HCT116 (cell line): ENCODE measurements at regions not wholly inside any gene's neighbourhood (a gene's known extent, or its start where the extent isn't known, plus 50 kb on each side); places are given as distances from the start of the nearest gene placed in this dataset.

ENCODE experiments used
- ATAC-seq: fragments of 200-7000 bp; cut with Tn5 transposase; 2 replicates; pipeline ENCODE4 v1.9.1; 2020; ENCODE audit warnings: mild to moderate bottlenecking, moderate library complexity
- BruUV-seq: library from RNA; stranded (reverse); fragments of 400-500 nt; replicated peaks from 2 replicates; lab custom pipeline; 2021; lab: Mats Ljungman, UMichigan
- CTCF ChIA-PET: fragments of 300-600 bp; sonication (Branson Sonifier 250); formaldehyde crosslinking; loops from one replicate; lab custom pipeline; 2021; ENCODE audit warnings: antibody characterized with exemption; lab: Charles Lee
- POLR2A ChIA-PET: fragments of 300-600, 350-600 bp; sonication (Branson Sonifier 250); formaldehyde crosslinking; loops from one replicate; lab custom pipeline; 2021; ENCODE audit warnings: antibody characterized with exemption; lab: Charles Lee
- RAD21 ChIA-PET, 2 experiments: fragments of 300-600 bp; sonication (Branson Sonifier 250); formaldehyde crosslinking; loops; one replicate each; lab custom pipeline; 2023; ENCODE audit warnings: low total read pairs in 2 of 2; ENCODE audit not compliant: uncharacterized antibody in 2 of 2, unreplicated experiment in 2 of 2, low non-redundant PET in 1 of 2; lab: Charles Lee
- DNase-seq: peaks from one replicate; pipeline ENCODE4 v3.0.0-alpha.2; 2010; ENCODE audit warnings: low read depth, low spot score
- H2AFZ ChIP-seq: fragments of 200-600 bp; shearing (Covaris generic), sonication (generic); 2 replicates; pipeline ENCODE4 v1.6.1; 2017; ENCODE audit warnings: low read depth, mixed run types, mixed read lengths, antibody characterized with exemption, low read length; ENCODE audit not compliant: poor library complexity, severe bottlenecking
- H3K27ac ChIP-seq: 2 replicates; pipeline ENCODE4 v1.5.1; 2012; ENCODE audit warnings: low read depth, low read length
- H3K27me3 ChIP-seq: fragments of 200-600 bp; sonication (generic); 2 replicates; pipeline ENCODE4 v1.6.1; 2016; ENCODE audit warnings: mixed run types, low read length, mixed read lengths; ENCODE audit not compliant: insufficient read depth
- H3K36me3 ChIP-seq, 2 experiments: fragments of 200-500 bp in 1 of 2; fragments of 200-600 bp in 1 of 2; sonication (Bioruptor generic) in 1 of 2; sonication (generic) in 1 of 2; 2 replicates each; pipeline versions ENCODE4 v1.5.1 to v1.6.1; 2014 to 2016; ENCODE audit warnings: low read length in 2 of 2, inconsistent platforms in 1 of 2, mixed read lengths in 1 of 2, mixed run types in 1 of 2; ENCODE audit not compliant: insufficient read depth in 2 of 2, control insufficient read depth in 1 of 2
- H3K4me1 ChIP-seq, 2 experiments: fragments of 200-600 bp in 1 of 2; sonication (generic) in 1 of 2; 2 replicates each; pipeline versions ENCODE4 v1.5.1 to v1.6.1; 2012 to 2017; ENCODE audit warnings: low read length in 2 of 2, inconsistent platforms in 1 of 2, mild to moderate bottlenecking in 1 of 2, mixed read lengths in 1 of 2, mixed run types in 1 of 2, moderate library complexity in 1 of 2; ENCODE audit not compliant: insufficient read depth in 2 of 2, control insufficient read depth in 1 of 2
- H3K4me2 ChIP-seq: fragments of 200-600 bp; sonication (generic); 2 replicates; pipeline ENCODE4 v1.6.1; 2017; ENCODE audit warnings: mixed run types, low read length, mixed read lengths
- H3K4me3 ChIP-seq, 2 experiments: fragments of 200-600 bp in 1 of 2; sonication (generic) in 1 of 2; replicated peaks in 1 of 2; 2 replicates each; pipeline ENCODE4 v1.5.1; 2011 to 2016; ENCODE audit warnings: low read length in 2 of 2, control low read depth in 1 of 2, low read depth in 1 of 2, mild to moderate bottlenecking in 1 of 2, mixed read lengths in 1 of 2, mixed run types in 1 of 2
- H3K79me2 ChIP-seq: fragments of 200-600 bp; sonication (generic); 2 replicates; pipeline ENCODE4 v1.6.1; 2017; ENCODE audit warnings: mild to moderate bottlenecking, mixed run types, low read length, moderate library complexity, mixed read lengths; ENCODE audit not compliant: insufficient read depth
- H3K9ac ChIP-seq: fragments of 200-600 bp; sonication (generic); 2 replicates; pipeline ENCODE4 v1.6.1; 2016; ENCODE audit warnings: low read length, mixed read lengths
- H3K9me2 ChIP-seq: fragments of 200-600 bp; sonication (generic), shearing (Covaris generic); 2 replicates; pipeline ENCODE4 v1.6.1; 2017; ENCODE audit warnings: mixed run types, mild to moderate bottlenecking, moderate library complexity; ENCODE audit not compliant: insufficient read depth
- H3K9me3 ChIP-seq, 2 experiments: fragments of 200-500 bp in 1 of 2; fragments of 200-600 bp in 1 of 2; sonication (Bioruptor generic) in 1 of 2; sonication (generic) in 1 of 2; 2 replicates each; pipeline ENCODE4 v1.6.1; 2014 to 2017; ENCODE audit warnings: low read length in 2 of 2, mixed read lengths in 2 of 2, inconsistent platforms in 1 of 2, low read depth in 1 of 2, mild to moderate bottlenecking in 1 of 2, mixed run types in 1 of 2, moderate library complexity in 1 of 2; ENCODE audit not compliant: control insufficient read depth in 1 of 2, insufficient read depth in 1 of 2
- H4K20me1 ChIP-seq: fragments of 200-600 bp; sonication (generic), shearing (Covaris generic); 2 replicates; pipeline ENCODE4 v1.6.1; 2017; ENCODE audit warnings: mixed run types, mild to moderate bottlenecking, moderate library complexity; ENCODE audit not compliant: insufficient read depth
- CBX3 ChIP-seq: IDR thresholded peaks from 2 replicates; pipeline ENCODE4 v1.6.1; 2012; ENCODE audit warnings: low read depth
- CTCF ChIP-seq, 3 experiments: fragments of 200-600 bp in 1 of 3; sonication (generic) in 1 of 3; IDR thresholded peaks in 2 of 3; conservative IDR thresholded peaks in 1 of 3; 2 replicates each; pipeline ENCODE4 v1.5.1; 2012 to 2017; ENCODE audit warnings: low read depth in 2 of 3, low read length in 2 of 3, antibody characterized with exemption in 1 of 3, borderline replicate concordance in 1 of 3, control low read depth in 1 of 3, mild to moderate bottlenecking in 1 of 3, mixed read lengths in 1 of 3, mixed run types in 1 of 3, moderate library complexity in 1 of 3; ENCODE audit not compliant: insufficient read depth in 1 of 3
- EGR1 ChIP-seq: IDR thresholded peaks from 2 replicates; pipeline ENCODE4 v1.6.1; 2012; ENCODE audit warnings: low read depth
- ELF1 ChIP-seq: IDR thresholded peaks from 2 replicates; pipeline ENCODE4 v1.6.1; 2012; ENCODE audit warnings: low read depth, borderline replicate concordance
- EZH2 ChIP-seq: fragments of 200-600 bp; sonication (generic); IDR thresholded peaks from 2 replicates; pipeline ENCODE4 v1.6.1; 2017; ENCODE audit warnings: antibody characterized with exemption, mixed run types
- EZH2phosphoT487 ChIP-seq: fragments of 200-600 bp; IDR thresholded peaks from 2 replicates; pipeline ENCODE4 v1.6.1; 2018; ENCODE audit warnings: antibody characterized with exemption, borderline replicate concordance
- FOSL1 ChIP-seq: IDR thresholded peaks from 2 replicates; pipeline ENCODE4 v1.6.1; 2012; ENCODE audit warnings: low read depth
- JUND ChIP-seq: IDR thresholded peaks from 2 replicates; pipeline ENCODE4 v1.6.1; 2012
- MAX ChIP-seq: IDR thresholded peaks from 2 replicates; pipeline ENCODE4 v1.6.1; 2012
- POLR2A ChIP-seq: IDR thresholded peaks from 2 replicates; pipeline ENCODE4 v1.7.0; 2011; ENCODE audit warnings: borderline replicate concordance; ENCODE audit not compliant: insufficient read depth, insufficient read length; ENCODE audit errors: extremely low read depth
- RAD21 ChIP-seq: IDR thresholded peaks from 2 replicates; pipeline ENCODE4 v1.6.1; 2012; ENCODE audit warnings: low read depth, mild to moderate bottlenecking
- REST ChIP-seq: IDR thresholded peaks from 2 replicates; pipeline ENCODE4 v1.6.1; 2012; ENCODE audit warnings: low read depth
- SIN3A ChIP-seq: IDR thresholded peaks from 2 replicates; pipeline ENCODE4 v1.6.1; 2012; ENCODE audit warnings: low read depth
- SP1 ChIP-seq: IDR thresholded peaks from 2 replicates; pipeline ENCODE4 v1.6.1; 2012; ENCODE audit warnings: low read depth
- TCF7L2 ChIP-seq: IDR thresholded peaks from 2 replicates; pipeline ENCODE4 v1.7.0; 2011; ENCODE audit warnings: borderline replicate concordance, inconsistent platforms; ENCODE audit not compliant: insufficient read depth, insufficient read length; ENCODE audit errors: extremely low read depth
- YY1 ChIP-seq: IDR thresholded peaks from 2 replicates; pipeline ENCODE4 v1.6.1; 2011; ENCODE audit warnings: low read length, low read depth, moderate library complexity, mild to moderate bottlenecking; ENCODE audit not compliant: insufficient replicate concordance; ENCODE audit errors: extremely low read depth
- ZFX ChIP-seq: fragments of 450-650 bp; IDR thresholded peaks from 2 replicates; pipeline ENCODE4 v1.6.1; 2017
- ZNF274 ChIP-seq: fragments of 200-500 bp; sonication (Bioruptor generic); IDR thresholded peaks from 2 replicates; pipeline ENCODE4 v1.6.1; 2014; ENCODE audit warnings: mild to moderate bottlenecking, low read depth, low read length, inconsistent platforms
- intact Hi-C: fragments of 100-400 bp; cut with micrococcal nuclease; formaldehyde crosslinking; loops from 2 replicates; pipeline ENCODE4 v1.10.0; 2022
- TF ChIP-seq, protein P1 (sequence below): IDR thresholded peaks from 2 replicates; pipeline ENCODE4 v1.6.1; 2012
- TF ChIP-seq, protein P2 (sequence below): IDR thresholded peaks from 2 replicates; pipeline ENCODE4 v1.6.1; 2011; ENCODE audit warnings: mild to moderate bottlenecking, low read length, moderate library complexity; ENCODE audit not compliant: insufficient replicate concordance; ENCODE audit errors: extremely low read depth

- ATAC-seq: no peak
- CTCF ChIA-PET: no interaction called here
Measured at GRCh38 chr10:2791774-2792443, 275.4 kb upstream of the PFKP start.

More at GRCh38 chr10:2791774-2792443, 275.4 kb upstream of the PFKP start:
- Histone ChIP-seq H3K27me3 (no peaks in the 10 kb centered on the region), H3K4me3 (no peak overlapping the region), H3K9ac (no peak overlapping the region), H3K79me2 (no peaks in the 10 kb centered on the region), H3K4me1 (no peaks in the 10 kb centered on the region), H3K9me2 (no peaks in the 10 kb centered on the region), H3K4me2 (no peak overlapping the region), H2AFZ (no peak overlapping the region), H4K20me1 (no peaks in the 10 kb centered on the region; the same call in 1 of the 2 replicates), H3K27ac (no peak overlapping the region), H3K36me3 (no peaks in the 10 kb centered on the region), H3K9me3 (no peaks in the 10 kb centered on the region)
- BruUV-seq: no TSS peak
- ChIA-PET POLR2A (no interaction called here), RAD21 (no interaction called here)
- TF ChIP-seq REST (no peak), CTCF (IDR thresholded peaks at IDR 0.05 in 2 of 3, conservative IDR thresholded peaks at IDR 0.05 in 1 of 3; ENCODE audit: borderline replicate concordance in 1 of 3, insufficient read depth in 1 of 3, low read depth in 2 of 3, low read length in 2 of 3) (no peak), MAX (no peak), TCF7L2 (no peak), JUND (no peak), ZNF274 (no peak), ZFX (no peak), POLR2A (no peak), EZH2 (no peak), ELF1 (no peak), EZH2phosphoT487 (no peak), RAD21 (no peak), YY1 (no peak), FOSL1 (no peak), CBX3 (no peak), SP1 (no peak), EGR1 (no peak), SIN3A (no peak)
- TF ChIP-seq, protein P1, sequence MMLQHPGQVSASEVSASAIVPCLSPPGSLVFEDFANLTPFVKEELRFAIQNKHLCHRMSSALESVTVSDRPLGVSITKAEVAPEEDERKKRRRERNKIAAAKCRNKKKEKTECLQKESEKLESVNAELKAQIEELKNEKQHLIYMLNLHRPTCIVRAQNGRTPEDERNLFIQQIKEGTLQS: no peak
- TF ChIP-seq, protein P2, sequence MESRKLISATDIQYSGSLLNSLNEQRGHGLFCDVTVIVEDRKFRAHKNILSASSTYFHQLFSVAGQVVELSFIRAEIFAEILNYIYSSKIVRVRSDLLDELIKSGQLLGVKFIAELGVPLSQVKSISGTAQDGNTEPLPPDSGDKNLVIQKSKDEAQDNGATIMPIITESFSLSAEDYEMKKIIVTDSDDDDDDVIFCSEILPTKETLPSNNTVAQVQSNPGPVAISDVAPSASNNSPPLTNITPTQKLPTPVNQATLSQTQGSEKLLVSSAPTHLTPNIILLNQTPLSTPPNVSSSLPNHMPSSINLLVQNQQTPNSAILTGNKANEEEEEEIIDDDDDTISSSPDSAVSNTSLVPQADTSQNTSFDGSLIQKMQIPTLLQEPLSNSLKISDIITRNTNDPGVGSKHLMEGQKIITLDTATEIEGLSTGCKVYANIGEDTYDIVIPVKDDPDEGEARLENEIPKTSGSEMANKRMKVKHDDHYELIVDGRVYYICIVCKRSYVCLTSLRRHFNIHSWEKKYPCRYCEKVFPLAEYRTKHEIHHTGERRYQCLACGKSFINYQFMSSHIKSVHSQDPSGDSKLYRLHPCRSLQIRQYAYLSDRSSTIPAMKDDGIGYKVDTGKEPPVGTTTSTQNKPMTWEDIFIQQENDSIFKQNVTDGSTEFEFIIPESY: no peak
- intact Hi-C loops: no loop called here
- DNase-seq: no peak
